Skin of body (tissue), 1 donor: ENCODE measurements at regions not wholly inside any gene's neighbourhood (a gene's known extent, or its start where the extent isn't known, plus 50 kb on each side); places are given as distances from the start of the nearest gene placed in this dataset.
"Not testable (repeated sequence)": the region's sequence is repeated elsewhere in the genome, so short reads cannot be mapped to it uniquely, and the experiment has no call there.

Source experiments
- DNase-seq: peaks from one replicate; lab custom pipeline; 2025; lab: John Stamatoyannopoulos, UW

DNA sequence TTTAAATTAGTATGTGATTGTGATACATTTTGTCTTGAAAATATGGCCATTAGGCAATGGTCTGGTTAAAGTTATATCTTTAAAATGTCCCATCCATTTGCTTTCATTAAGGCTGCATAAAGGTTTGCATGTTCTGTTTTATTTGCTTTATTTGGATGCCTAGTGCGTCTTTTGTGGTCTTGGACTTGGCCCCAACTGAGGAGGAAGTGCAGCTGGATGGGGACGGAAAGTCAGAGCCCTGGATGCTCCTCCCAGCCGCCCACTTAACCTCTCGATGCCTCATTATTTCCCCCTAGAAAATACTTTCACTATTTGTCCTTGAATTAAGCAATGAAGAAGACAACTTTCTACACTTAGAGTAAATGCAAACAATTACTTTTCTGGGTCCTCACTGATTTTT, 898.2 kb downstream of the MCTP2 start:
- DNase-seq, result no peak

DNA sequence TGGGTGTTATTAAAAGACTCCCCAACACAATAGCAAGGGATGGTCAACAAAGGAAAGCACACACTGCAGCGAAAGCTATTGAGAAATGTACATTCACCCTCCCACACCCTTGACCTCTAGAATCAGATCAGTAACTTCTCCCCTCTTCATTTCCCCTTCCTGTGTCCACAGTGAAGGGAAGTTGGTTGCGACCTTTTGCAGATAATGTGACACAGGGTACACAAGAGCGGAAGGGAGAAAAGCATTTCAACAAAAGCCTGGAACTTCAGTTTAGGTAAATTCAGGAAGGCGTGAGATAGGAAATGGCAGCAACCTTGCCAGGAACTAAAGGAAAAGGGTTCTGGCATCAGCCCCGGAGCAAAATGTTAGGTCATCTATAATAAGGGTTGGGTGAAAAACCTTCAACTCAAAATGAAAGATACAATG, 899.8 kb downstream of the MCTP2 start:
- no peak for DNase-seq

DNA sequence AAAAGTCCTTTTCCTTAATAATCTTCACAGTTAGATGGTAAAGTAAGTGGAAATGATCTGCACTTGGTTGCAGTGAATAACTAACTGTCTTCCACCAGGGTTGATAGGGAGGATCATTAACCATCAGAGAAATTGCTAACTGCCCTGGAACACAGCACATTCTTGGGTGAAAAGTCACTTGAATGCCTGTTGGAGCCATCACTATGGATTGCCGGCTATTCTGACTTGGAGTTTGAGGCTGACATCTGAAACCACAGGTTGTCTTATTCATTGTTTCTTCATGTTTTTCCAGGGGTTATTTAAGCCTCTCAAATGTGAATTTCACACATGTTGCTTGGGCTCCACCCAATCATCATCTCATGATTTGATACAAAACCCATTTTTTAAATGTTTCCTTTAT, 901.4 kb downstream of the MCTP2 start:
- no peak for DNase-seq

DNA sequence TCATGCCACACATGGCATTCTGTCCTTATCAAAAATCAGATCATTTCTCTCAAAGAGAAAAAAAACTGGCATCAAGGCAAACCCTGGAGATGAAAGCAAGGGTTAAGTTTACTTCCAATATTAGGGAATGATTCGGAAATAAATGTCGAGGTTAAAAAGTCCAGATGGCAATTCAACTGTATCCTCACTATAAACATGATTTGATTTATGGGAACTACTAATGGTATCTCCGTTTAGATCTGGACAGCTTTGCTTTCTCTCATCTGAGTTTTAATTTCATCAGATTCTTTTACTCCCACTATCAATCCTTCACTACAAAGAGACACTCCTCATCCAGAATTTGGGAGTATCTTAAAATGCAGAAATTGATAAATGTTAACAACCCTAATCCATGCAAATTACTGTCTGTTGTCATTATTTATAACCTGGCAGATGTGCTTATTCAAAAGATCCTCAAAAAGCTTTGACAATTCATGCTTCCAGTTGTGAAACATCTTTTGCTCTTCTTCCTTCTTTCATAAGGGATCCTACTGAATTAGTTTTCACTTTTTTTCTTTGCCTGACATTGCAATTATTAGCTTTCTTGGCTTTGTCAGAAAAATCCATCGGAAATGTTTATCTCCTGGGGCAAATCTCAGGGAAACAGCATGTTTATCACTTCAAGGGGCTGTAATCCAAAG, 903.2 kb downstream of the MCTP2 start:
- no peak for DNase-seq

- DNase-seq, result no peak
These were observed 907.4 kb downstream of the MCTP2 start for GRCh38 chr15:95138604-95139270.

DNA sequence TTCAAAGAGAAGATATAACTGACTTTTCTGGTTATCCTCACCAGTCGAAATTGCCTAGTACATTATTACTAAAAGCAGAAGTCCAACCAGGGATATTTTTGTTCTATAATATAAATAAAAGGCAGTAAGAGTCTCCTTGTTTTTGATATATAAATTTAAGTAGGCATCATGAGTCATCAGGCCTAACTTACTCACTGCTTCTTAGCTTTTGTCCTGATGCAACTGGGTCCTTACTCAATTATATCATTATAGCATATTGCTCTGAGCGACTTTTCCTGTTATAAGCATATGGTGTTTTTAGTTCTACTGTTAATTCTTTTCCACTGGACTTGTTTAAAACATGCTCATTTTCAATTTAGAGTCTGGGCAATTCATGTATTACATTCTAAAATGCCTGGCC, 910.1 kb downstream of the MCTP2 start:
- DNase-seq, result no peak

GRCh38 chr15:95142531-95142930, 911.2 kb downstream of the MCTP2 start:
- DNase-seq, result no peak

- no peak for DNase-seq
These were observed 915.1 kb downstream of the MCTP2 start for GRCh38 chr15:95146481-95146880.

GRCh38 chr15:95148183-95148582, 916.8 kb downstream of the MCTP2 start:
- DNase-seq, result no peak

GRCh38 chr15:95149036-95149435, 917.7 kb downstream of the MCTP2 start:
- no peak for DNase-seq

GRCh38 chr15:95149771-95150170, 918.4 kb downstream of the MCTP2 start:
- no peak for DNase-seq

- no peak for DNase-seq
These were observed 919.1 kb downstream of the MCTP2 start for GRCh38 chr15:95150466-95150865.

DNA sequence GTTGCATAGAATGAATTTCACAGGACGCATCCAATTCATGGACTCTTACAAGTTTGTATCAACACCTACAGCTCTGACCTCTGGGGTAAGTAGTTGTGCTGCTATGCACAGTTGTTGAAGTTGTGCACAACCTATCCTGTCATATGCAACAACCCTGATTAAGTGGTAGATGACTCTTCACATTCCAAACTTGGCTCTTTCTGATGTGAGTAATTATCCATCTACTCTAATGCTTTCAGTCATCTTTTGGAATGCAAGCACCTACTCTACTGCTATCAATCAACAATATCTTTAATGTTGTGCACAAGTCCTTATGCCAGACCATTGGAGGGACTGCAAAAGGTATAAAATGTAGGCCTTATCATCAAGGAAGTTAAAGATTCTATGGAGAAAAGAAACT, 921.4 kb downstream of the MCTP2 start:
- DNase-seq, result no peak

DNA sequence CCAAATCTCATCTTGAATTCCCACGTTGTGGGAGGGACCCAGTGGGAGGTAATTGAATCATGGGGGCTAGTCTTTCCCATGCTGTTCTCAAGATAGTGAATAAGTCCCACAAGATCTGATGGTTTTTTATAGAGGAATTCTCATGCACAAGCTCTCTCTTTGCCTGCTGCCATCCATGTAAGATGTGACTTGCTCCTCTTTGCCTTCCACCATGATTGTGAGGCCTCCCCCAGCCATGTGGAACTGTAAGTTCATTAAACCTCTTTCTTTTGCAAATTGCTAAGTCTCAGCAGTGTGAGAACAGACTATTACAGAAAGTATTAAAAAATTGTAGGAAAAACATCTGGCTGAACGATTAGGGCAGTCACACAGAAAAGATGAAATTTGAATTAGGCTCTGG, 921.8 kb downstream of the MCTP2 start:
- DNase-seq, result not testable (repeated sequence)

GRCh38 chr15:95160316-95160715, 929.0 kb downstream of the MCTP2 start:
- no peak for DNase-seq

GRCh38 chr15:95162069-95162468, 930.7 kb downstream of the MCTP2 start:
- no peak for DNase-seq

- DNase-seq, result no peak
These were observed 931.2 kb downstream of the MCTP2 start for GRCh38 chr15:95162531-95162930.

DNA sequence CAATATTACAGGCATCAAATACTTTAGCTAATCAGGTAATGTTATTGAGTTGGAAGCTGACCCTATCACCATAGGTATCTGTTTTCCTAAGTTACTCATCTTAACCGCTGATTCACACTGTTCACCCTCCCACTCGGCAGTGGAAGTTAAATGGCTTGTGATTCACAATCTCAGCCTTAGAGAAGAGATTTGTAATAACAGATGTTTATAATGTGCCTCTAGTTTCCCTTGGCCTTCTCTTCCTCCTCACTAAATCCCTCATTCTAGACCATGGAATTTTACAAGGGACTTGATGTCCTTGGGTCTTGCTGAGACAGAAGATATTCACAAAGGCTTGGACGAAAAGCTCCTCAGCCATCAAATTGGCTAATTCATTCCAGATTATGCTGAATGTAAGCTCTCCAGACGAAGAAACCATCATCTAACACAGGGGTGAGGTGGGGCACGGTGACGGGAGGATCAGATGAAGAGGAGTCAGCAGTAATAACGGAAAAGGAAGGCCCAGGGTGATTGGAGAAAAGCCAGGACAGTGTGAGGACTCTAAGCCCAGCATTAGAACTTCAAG, 931.7 kb downstream of the MCTP2 start:
- no peak for DNase-seq

DNA sequence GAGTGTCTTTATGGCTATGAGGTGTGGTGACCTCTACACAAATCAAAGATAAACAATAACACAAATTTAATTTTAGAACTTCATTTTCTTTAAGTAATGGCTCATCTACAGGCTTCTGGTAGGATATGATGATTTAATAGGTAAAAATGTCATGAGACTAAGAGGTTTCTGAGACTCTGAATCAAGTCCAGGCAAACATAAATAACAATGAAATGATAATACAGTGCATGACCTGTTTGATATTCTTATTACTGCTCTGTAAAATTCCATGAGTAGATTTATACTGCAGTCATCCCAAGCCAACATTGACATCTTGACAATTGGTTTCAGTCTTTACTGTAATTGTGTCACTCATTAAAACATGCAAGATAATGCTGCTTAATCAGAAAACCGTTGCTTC, 936.8 kb downstream of the MCTP2 start:
- no peak for DNase-seq

DNA sequence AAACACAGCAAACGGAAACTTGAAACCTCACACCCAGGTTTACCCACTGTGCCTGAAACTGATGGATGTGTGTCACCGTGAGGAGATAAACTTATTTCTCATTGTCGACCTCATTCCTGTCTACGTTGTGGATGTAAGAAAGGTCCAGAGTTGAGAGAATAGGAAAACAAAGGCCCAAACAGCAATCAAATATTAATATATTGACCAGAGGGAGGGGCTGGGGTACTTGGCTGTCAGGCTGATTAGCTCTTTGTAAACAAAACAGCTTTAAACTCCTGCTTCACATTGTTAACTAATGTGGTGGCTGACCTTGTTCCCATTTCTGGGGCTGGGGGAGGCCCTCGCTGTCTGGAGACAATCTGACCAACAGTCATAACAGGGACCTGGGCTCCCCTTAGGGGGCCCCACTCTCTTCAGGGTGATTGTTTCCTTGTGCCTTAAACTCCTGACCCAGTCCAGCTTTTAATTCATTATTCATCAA, 937.6 kb downstream of the MCTP2 start:
- DNase-seq, result no peak

GRCh38 chr15:95169541-95170459, 938.4 kb downstream of the MCTP2 start:
- peak; percentile 38 for DNase-seq
